ENCODE measurements at regions not wholly inside any gene's neighbourhood (a gene's known extent, or its start where the extent isn't known, plus 50 kb on each side); places are given as distances from the start of the nearest gene placed in this dataset.

GRCh38 chr4:175970724-175971123 is 94.9 kb upstream of the WDR17 start:
- Histone ChIP-seq H4K20me1 (ENCODE audit: insufficient read depth, low read length) (no peaks in the 10 kb centered on the region), H3K9me3 (ENCODE audit: insufficient read depth, low read length) (no peaks in the 10 kb centered on the region), H3K9ac (ENCODE audit: low read length) (peak overlapping the region; percentile 57; the same call in 1 of the 2 replicates), H2AFZ (ENCODE audit: low read depth, low read length) (0 out of 2 replicates have a peak overlapping the region, but pooled peaks have one; percentile 81), H3K4me3 (ENCODE audit: low read length) (peak overlapping the region; percentile 80), H3K27ac (ENCODE audit: low read length) (no peak overlapping the region), H3K4me2 (ENCODE audit: low read length) (peak overlapping the region; percentile 94), H3K79me2 (ENCODE audit: low read length) (no peaks in the 10 kb centered on the region), H3K36me3 (replicated peaks; ENCODE audit: low read depth, low read length) (no peaks in the 10 kb centered on the region), H3K27me3 (ENCODE audit: low read depth, low read length) (no peaks in the 10 kb centered on the region), H3K4me1 (ENCODE audit: low read length) (peaks cover 13% of the 10 kb centered on the region)
- TF ChIP-seq EZH2phosphoT487 (IDR thresholded peaks at IDR 0.05; ENCODE audit: low read depth) = no peak
- no peak for TF ChIP-seq CTCF (IDR thresholded peaks at IDR 0.05; ENCODE audit: low read depth, low read length)

- Histone ChIP-seq H4K20me1 (ENCODE audit: insufficient read depth, low read length) (no peaks in the 10 kb centered on the region), H3K4me2 (ENCODE audit: low read length) (peak overlapping the region; percentile 94), H3K9ac (ENCODE audit: low read length) (peak overlapping the region; percentile 57), H3K4me3 (ENCODE audit: low read length) (peak overlapping the region; percentile 80), H3K27me3 (ENCODE audit: low read depth, low read length) (no peaks in the 10 kb centered on the region), H3K79me2 (ENCODE audit: low read length) (no peaks in the 10 kb centered on the region), H3K27ac (ENCODE audit: low read length) (no peak overlapping the region), H3K9me3 (ENCODE audit: insufficient read depth, low read length) (no peaks in the 10 kb centered on the region), H3K36me3 (replicated peaks; ENCODE audit: low read depth, low read length) (no peaks in the 10 kb centered on the region), H3K4me1 (ENCODE audit: low read length) (peaks cover 13% of the 10 kb centered on the region), H2AFZ (ENCODE audit: low read depth, low read length) (peak overlapping the region; percentile 81)
- TF ChIP-seq CTCF (IDR thresholded peaks at IDR 0.05; ENCODE audit: low read depth, low read length) = no peak
- TF ChIP-seq EZH2phosphoT487 (IDR thresholded peaks at IDR 0.05; ENCODE audit: low read depth) = no peak
Observed at GRCh38 chr4:175971388-175972179, 94.1 kb upstream of the WDR17 start.

GRCh38 chr4:175973027-175973923 is 92.4 kb upstream of the WDR17 start:
- H3K36me3 ChIP-seq (replicated peaks; ENCODE audit: low read depth, low read length) = no peaks in the 10 kb centered on the region
- no peaks in the 10 kb centered on the region for H3K79me2 ChIP-seq (ENCODE audit: low read length)
- H4K20me1 ChIP-seq (ENCODE audit: insufficient read depth, low read length) = no peaks in the 10 kb centered on the region
- H3K9me3 ChIP-seq (ENCODE audit: insufficient read depth, low read length) = no peaks in the 10 kb centered on the region
- no peak overlapping the region for H3K27ac ChIP-seq (ENCODE audit: low read length)
- TF ChIP-seq EZH2phosphoT487 (IDR thresholded peaks at IDR 0.05; ENCODE audit: low read depth) = no peak
- H3K9ac ChIP-seq (ENCODE audit: low read length) = no peak overlapping the region
- H3K4me3 ChIP-seq (ENCODE audit: low read length) = no peak overlapping the region
- no peak overlapping the region for H3K4me2 ChIP-seq (ENCODE audit: low read length)
- H3K4me1 ChIP-seq (ENCODE audit: low read length) = peaks cover 13% of the 10 kb centered on the region
- H3K27me3 ChIP-seq (ENCODE audit: low read depth, low read length) = no peaks in the 10 kb centered on the region
- no peak overlapping the region for H2AFZ ChIP-seq (ENCODE audit: low read depth, low read length)

- Histone ChIP-seq H3K4me2 (ENCODE audit: low read length) (no peak overlapping the region), H3K27me3 (ENCODE audit: low read depth, low read length) (no peaks in the 10 kb centered on the region)
Observed at GRCh38 chr4:175983636-175984035, 82.0 kb upstream of the WDR17 start.

More at GRCh38 chr4:175983636-175984035, 82.0 kb upstream of the WDR17 start:
- Histone ChIP-seq H3K9me3 (ENCODE audit: insufficient read depth, low read length) (no peaks in the 10 kb centered on the region), H3K9ac (ENCODE audit: low read length) (no peak overlapping the region), H3K27ac (ENCODE audit: low read length) (no peak overlapping the region), H3K36me3 (replicated peaks; ENCODE audit: low read depth, low read length) (no peaks in the 10 kb centered on the region), H3K79me2 (ENCODE audit: low read length) (no peaks in the 10 kb centered on the region), H3K4me1 (ENCODE audit: low read length) (no peaks in the 10 kb centered on the region), H4K20me1 (ENCODE audit: insufficient read depth, low read length) (no peaks in the 10 kb centered on the region), H3K4me3 (ENCODE audit: low read length) (no peak overlapping the region), H2AFZ (ENCODE audit: low read depth, low read length) (no peak overlapping the region)
- TF ChIP-seq EZH2phosphoT487 (IDR thresholded peaks at IDR 0.05; ENCODE audit: low read depth) (no peak), CTCF (IDR thresholded peaks at IDR 0.05; ENCODE audit: low read depth, low read length) (no peak)

All from OCI-LY3 (cell line).